Mucosa of rectum (tissue), 2 donors: ENCODE measurements at regions not wholly inside any gene's neighbourhood (a gene's known extent, or its start where the extent isn't known, plus 50 kb on each side); places are given as distances from the start of the nearest gene placed in this dataset.
"Not testable (repeated sequence)": the region's sequence is repeated elsewhere in the genome, so short reads cannot be mapped to it uniquely, and the experiment has no call there.

ENCODE experiments used
- H3K27ac ChIP-seq, 2 donors: one replicate each; pipeline ENCODE4 v1.7.0; 2013; ENCODE audit warnings: inconsistent platforms in 2 of 2, low read depth in 2 of 2, low read length in 2 of 2
- H3K27me3 ChIP-seq, 2 donors: one replicate each; pipeline ENCODE4 v1.7.0; 2013; ENCODE audit warnings: low read length in 2 of 2; ENCODE audit not compliant: control insufficient read depth in 2 of 2, insufficient read depth in 2 of 2
- H3K36me3 ChIP-seq, 2 donors: one replicate each; pipeline ENCODE4 v1.7.0; 2013; ENCODE audit warnings: low read length in 2 of 2; ENCODE audit not compliant: control insufficient read depth in 2 of 2, insufficient read depth in 2 of 2
- H3K4me1 ChIP-seq, 2 donors: one replicate each; pipeline ENCODE4 v1.7.0; 2013; ENCODE audit warnings: low read length in 2 of 2, mild to moderate bottlenecking in 1 of 2; ENCODE audit not compliant: control insufficient read depth in 2 of 2, insufficient read depth in 2 of 2
- H3K4me3 ChIP-seq, 2 donors: one replicate each; pipeline ENCODE4 v1.7.0; 2013; ENCODE audit warnings: low read length in 2 of 2
- H3K9ac ChIP-seq, 2 donors: one replicate each; pipeline ENCODE4 v1.7.0; 2013; ENCODE audit warnings: low read length in 2 of 2, low read depth in 1 of 2, mild to moderate bottlenecking in 1 of 2
- H3K9me3 ChIP-seq, 2 donors: one replicate each; pipeline ENCODE4 v1.7.0; 2013; ENCODE audit warnings: low read length in 2 of 2; ENCODE audit not compliant: control insufficient read depth in 2 of 2
- donor health status: healthy.
- donor health status: Normal muscosa, but diverticular disease.

- Histone ChIP-seq H3K9ac (no peak overlapping the region), H3K4me3 (no peak overlapping the region), H3K27ac (no peak overlapping the region), H3K4me1 (no peaks in the 10 kb centered on the region), H3K36me3 (no peaks in the 10 kb centered on the region), H3K27me3 (no peaks in the 10 kb centered on the region), H3K9me3 (no peaks in the 10 kb centered on the region)
Observed at GRCh38 chr11:127971448-127971847, 615.9 kb downstream of the ETS1 start.

- no peak overlapping the region for H3K27ac ChIP-seq
- no peaks in the 10 kb centered on the region for H3K9me3 ChIP-seq
- no peak overlapping the region for H3K4me3 ChIP-seq
Observed at GRCh38 chr11:127966821-127967220, 620.5 kb downstream of the ETS1 start.

GRCh38 chr11:127965939-127966668 lies 621.3 kb downstream of the ETS1 start:
- no peaks in the 10 kb centered on the region for H3K9me3 ChIP-seq

More at GRCh38 chr11:127966821-127967220, 620.5 kb downstream of the ETS1 start:
- Histone ChIP-seq H3K9ac (no peak overlapping the region), H3K4me1 (no peaks in the 10 kb centered on the region), H3K27me3 (no peaks in the 10 kb centered on the region), H3K36me3 (no peaks in the 10 kb centered on the region)

GRCh38 chr11:127962416-127962815 lies 624.9 kb downstream of the ETS1 start:
- H3K9me3 ChIP-seq: no peaks in the 10 kb centered on the region
- no peak overlapping the region for H3K9ac ChIP-seq
- no peaks in the 10 kb centered on the region for H3K36me3 ChIP-seq
- no peak overlapping the region for H3K27ac ChIP-seq
- H3K4me1 ChIP-seq: no peaks in the 10 kb centered on the region
- H3K4me3 ChIP-seq: no peak overlapping the region
- H3K27me3 ChIP-seq: no peaks in the 10 kb centered on the region

More at GRCh38 chr11:127965939-127966668, 621.3 kb downstream of the ETS1 start:
- no peaks in the 10 kb centered on the region for H3K36me3 ChIP-seq
- no peaks in the 10 kb centered on the region for H3K27me3 ChIP-seq
- no peak overlapping the region for H3K27ac ChIP-seq
- H3K9ac ChIP-seq: no peak overlapping the region
- H3K4me3 ChIP-seq: no peak overlapping the region
- H3K4me1 ChIP-seq: no peaks in the 10 kb centered on the region

- H3K36me3 ChIP-seq: no peaks in the 10 kb centered on the region
- no peak overlapping the region for H3K27ac ChIP-seq
- no peaks in the 10 kb centered on the region for H3K27me3 ChIP-seq
- no peak overlapping the region for H3K9ac ChIP-seq
- H3K9me3 ChIP-seq: no peaks in the 10 kb centered on the region
- no peak overlapping the region for H3K4me3 ChIP-seq
- H3K4me1 ChIP-seq: no peaks in the 10 kb centered on the region
Observed at GRCh38 chr11:127950162-127950561, 637.2 kb downstream of the ETS1 start.

- Histone ChIP-seq H3K27ac (no peak overlapping the region), H3K9me3 (no peaks in the 10 kb centered on the region), H3K4me1 (no peaks in the 10 kb centered on the region), H3K9ac (no peak overlapping the region), H3K36me3 (no peaks in the 10 kb centered on the region), H3K27me3 (no peaks in the 10 kb centered on the region), H3K4me3 (no peak overlapping the region)
Observed at GRCh38 chr11:127943763-127944162, 643.6 kb downstream of the ETS1 start.

GRCh38 chr11:127943152-127943551 lies 644.2 kb downstream of the ETS1 start:
- Histone ChIP-seq H3K9ac (no peak overlapping the region), H3K9me3 (no peaks in the 10 kb centered on the region), H3K27ac (no peak overlapping the region), H3K36me3 (no peaks in the 10 kb centered on the region), H3K27me3 (no peaks in the 10 kb centered on the region), H3K4me3 (no peak overlapping the region), H3K4me1 (no peaks in the 10 kb centered on the region)

- not testable (repeated sequence) for H3K36me3 ChIP-seq, H3K27me3 ChIP-seq, H3K4me3 ChIP-seq, H3K9ac ChIP-seq, H3K9me3 ChIP-seq, H3K27ac ChIP-seq, H3K4me1 ChIP-seq
Observed at GRCh38 chr11:127941554-127941953, 645.8 kb downstream of the ETS1 start.

GRCh38 chr11:127939000-127939399 lies 648.4 kb downstream of the ETS1 start:
- no peaks in the 10 kb centered on the region for H3K4me1 ChIP-seq
- H3K4me3 ChIP-seq: no peak overlapping the region
- H3K36me3 ChIP-seq: no peaks in the 10 kb centered on the region
- no peak overlapping the region for H3K27ac ChIP-seq
- no peaks in the 10 kb centered on the region for H3K9me3 ChIP-seq
- no peaks in the 10 kb centered on the region for H3K27me3 ChIP-seq
- no peak overlapping the region for H3K9ac ChIP-seq

GRCh38 chr11:127935081-127935480 lies 652.3 kb downstream of the ETS1 start:
- no peak overlapping the region for H3K9ac ChIP-seq
- H3K4me3 ChIP-seq: no peak overlapping the region
- H3K27ac ChIP-seq: no peak overlapping the region
- no peaks in the 10 kb centered on the region for H3K9me3 ChIP-seq
- H3K27me3 ChIP-seq: no peaks in the 10 kb centered on the region
- H3K36me3 ChIP-seq: no peaks in the 10 kb centered on the region
- H3K4me1 ChIP-seq: no peaks in the 10 kb centered on the region
